Tibial nerve (tissue), 4 donors: ENCODE measurements at regions not wholly inside any gene's neighbourhood (a gene's known extent, or its start where the extent isn't known, plus 50 kb on each side); places are given as distances from the start of the nearest gene placed in this dataset.

ENCODE experiments used
- EP300 ChIP-seq, 2 donors: sonication (generic); formaldehyde crosslinking; IDR thresholded peaks; one replicate each; pipeline ENCODE4 v1.6.1; 2017; ENCODE audit warnings: antibody characterized with exemption in 2 of 2, mild to moderate bottlenecking in 1 of 2
- POLR2A ChIP-seq, 2 donors: fragments of 450-650 bp; IDR thresholded peaks; one replicate each; pipeline ENCODE4 v1.6.1; 2017; ENCODE audit warnings: antibody characterized with exemption in 2 of 2, mild to moderate bottlenecking in 2 of 2, moderate library complexity in 2 of 2
- TF ChIP-seq, protein P1 (sequence below), 5 experiments: fragments of 200-600 bp in 3 of 5; fragments of 450-650 bp in 2 of 5; sonication (generic) in 3 of 5; IDR thresholded peaks; one replicate each; pipeline ENCODE4 v1.5.1; 2016 to 2019; ENCODE audit warnings: antibody characterized with exemption in 5 of 5, mild to moderate bottlenecking in 3 of 5, moderate library complexity in 2 of 5

GRCh38 chr1:166538646-166539045, 300.6 kb upstream of the POGK start:
- TF ChIP-seq, protein P1, sequence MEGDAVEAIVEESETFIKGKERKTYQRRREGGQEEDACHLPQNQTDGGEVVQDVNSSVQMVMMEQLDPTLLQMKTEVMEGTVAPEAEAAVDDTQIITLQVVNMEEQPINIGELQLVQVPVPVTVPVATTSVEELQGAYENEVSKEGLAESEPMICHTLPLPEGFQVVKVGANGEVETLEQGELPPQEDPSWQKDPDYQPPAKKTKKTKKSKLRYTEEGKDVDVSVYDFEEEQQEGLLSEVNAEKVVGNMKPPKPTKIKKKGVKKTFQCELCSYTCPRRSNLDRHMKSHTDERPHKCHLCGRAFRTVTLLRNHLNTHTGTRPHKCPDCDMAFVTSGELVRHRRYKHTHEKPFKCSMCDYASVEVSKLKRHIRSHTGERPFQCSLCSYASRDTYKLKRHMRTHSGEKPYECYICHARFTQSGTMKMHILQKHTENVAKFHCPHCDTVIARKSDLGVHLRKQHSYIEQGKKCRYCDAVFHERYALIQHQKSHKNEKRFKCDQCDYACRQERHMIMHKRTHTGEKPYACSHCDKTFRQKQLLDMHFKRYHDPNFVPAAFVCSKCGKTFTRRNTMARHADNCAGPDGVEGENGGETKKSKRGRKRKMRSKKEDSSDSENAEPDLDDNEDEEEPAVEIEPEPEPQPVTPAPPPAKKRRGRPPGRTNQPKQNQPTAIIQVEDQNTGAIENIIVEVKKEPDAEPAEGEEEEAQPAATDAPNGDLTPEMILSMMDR (IDR thresholded peaks at IDR 0.05): no peak
- TF ChIP-seq POLR2A (IDR thresholded peaks at IDR 0.05): no peak
- TF ChIP-seq EP300 (IDR thresholded peaks at IDR 0.05): no peak
